ENCODE measurements at regions not wholly inside any gene's neighbourhood (a gene's known extent, or its start where the extent isn't known, plus 50 kb on each side); places are given as distances from the start of the nearest gene placed in this dataset.

DNA sequence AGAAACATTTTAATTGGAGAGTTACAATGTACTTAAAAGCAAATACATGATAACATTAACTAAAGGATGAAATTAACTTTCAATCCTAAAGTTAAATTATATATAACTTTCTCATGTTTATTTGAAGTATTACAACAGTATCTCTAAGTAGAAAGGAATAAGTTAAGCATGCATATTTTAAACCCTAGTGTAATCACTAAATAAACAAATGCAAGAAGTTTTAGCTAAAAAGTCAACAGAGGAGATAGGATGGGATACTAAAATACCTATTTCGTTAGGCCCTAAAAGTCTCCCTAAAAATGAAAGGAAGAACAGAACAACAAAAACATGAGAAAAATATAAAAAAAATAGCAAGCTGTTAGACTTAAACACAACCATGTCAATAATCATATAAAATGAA lies 361.3 kb upstream of the THBS1 start:
- in situ Hi-C loops (cut with HindIII; ENCODE audit: low pct_unique_long_range_greater_than_20kb, low sequenced_read_pairs) (no loop called here), intact Hi-C loops (cut with micrococcal nuclease; ENCODE audit: unreplicated experiment) (no loop called here)
- ChIA-PET CTCF (no interaction called here), POLR2A (no interaction called here)
- Histone ChIP-seq H3K4me1 (ENCODE audit: control insufficient read depth, insufficient read depth, low read length) (no peaks in the 10 kb centered on the region), H3K27ac (ENCODE audit: low read length) (no peak overlapping the region), H3K27me3 (ENCODE audit: control insufficient read depth, insufficient read depth, low read length) (no peaks in the 10 kb centered on the region), H3K9me3 (ENCODE audit: control insufficient read depth, insufficient read depth, low read depth, low read length) (no peaks in the 10 kb centered on the region; the same call in 1 of the 2 replicates), H3K36me3 (ENCODE audit: control insufficient read depth, insufficient read depth, low read length) (no peaks in the 10 kb centered on the region), H3K4me3 (ENCODE audit: low read depth in 2 of 2, low read length in 2 of 2) (no peak overlapping the region)
- TF ChIP-seq, protein P1, sequence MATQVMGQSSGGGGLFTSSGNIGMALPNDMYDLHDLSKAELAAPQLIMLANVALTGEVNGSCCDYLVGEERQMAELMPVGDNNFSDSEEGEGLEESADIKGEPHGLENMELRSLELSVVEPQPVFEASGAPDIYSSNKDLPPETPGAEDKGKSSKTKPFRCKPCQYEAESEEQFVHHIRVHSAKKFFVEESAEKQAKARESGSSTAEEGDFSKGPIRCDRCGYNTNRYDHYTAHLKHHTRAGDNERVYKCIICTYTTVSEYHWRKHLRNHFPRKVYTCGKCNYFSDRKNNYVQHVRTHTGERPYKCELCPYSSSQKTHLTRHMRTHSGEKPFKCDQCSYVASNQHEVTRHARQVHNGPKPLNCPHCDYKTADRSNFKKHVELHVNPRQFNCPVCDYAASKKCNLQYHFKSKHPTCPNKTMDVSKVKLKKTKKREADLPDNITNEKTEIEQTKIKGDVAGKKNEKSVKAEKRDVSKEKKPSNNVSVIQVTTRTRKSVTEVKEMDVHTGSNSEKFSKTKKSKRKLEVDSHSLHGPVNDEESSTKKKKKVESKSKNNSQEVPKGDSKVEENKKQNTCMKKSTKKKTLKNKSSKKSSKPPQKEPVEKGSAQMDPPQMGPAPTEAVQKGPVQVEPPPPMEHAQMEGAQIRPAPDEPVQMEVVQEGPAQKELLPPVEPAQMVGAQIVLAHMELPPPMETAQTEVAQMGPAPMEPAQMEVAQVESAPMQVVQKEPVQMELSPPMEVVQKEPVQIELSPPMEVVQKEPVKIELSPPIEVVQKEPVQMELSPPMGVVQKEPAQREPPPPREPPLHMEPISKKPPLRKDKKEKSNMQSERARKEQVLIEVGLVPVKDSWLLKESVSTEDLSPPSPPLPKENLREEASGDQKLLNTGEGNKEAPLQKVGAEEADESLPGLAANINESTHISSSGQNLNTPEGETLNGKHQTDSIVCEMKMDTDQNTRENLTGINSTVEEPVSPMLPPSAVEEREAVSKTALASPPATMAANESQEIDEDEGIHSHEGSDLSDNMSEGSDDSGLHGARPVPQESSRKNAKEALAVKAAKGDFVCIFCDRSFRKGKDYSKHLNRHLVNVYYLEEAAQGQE (IDR thresholded peaks at IDR 0.05; ENCODE audit: insufficient read depth in 1 of 2, low read depth in 2 of 2, low read length in 1 of 2), result no peak
- TF ChIP-seq SIN3A (IDR thresholded peaks at IDR 0.05; ENCODE audit: borderline replicate concordance, insufficient read depth, low read depth, low read length), result no peak
- TF ChIP-seq, protein P2, sequence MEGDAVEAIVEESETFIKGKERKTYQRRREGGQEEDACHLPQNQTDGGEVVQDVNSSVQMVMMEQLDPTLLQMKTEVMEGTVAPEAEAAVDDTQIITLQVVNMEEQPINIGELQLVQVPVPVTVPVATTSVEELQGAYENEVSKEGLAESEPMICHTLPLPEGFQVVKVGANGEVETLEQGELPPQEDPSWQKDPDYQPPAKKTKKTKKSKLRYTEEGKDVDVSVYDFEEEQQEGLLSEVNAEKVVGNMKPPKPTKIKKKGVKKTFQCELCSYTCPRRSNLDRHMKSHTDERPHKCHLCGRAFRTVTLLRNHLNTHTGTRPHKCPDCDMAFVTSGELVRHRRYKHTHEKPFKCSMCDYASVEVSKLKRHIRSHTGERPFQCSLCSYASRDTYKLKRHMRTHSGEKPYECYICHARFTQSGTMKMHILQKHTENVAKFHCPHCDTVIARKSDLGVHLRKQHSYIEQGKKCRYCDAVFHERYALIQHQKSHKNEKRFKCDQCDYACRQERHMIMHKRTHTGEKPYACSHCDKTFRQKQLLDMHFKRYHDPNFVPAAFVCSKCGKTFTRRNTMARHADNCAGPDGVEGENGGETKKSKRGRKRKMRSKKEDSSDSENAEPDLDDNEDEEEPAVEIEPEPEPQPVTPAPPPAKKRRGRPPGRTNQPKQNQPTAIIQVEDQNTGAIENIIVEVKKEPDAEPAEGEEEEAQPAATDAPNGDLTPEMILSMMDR (IDR thresholded peaks at IDR 0.05), result no peak
- TF ChIP-seq TCF7L2 (IDR thresholded peaks at IDR 0.05; ENCODE audit: low read depth, low read length), result no peak
- ATAC-seq, result no peak
- DNase-seq (ENCODE audit: low read depth, low spot score), result no peak
- no TSS peak for BruUV-seq (replicated peaks)

DNA sequence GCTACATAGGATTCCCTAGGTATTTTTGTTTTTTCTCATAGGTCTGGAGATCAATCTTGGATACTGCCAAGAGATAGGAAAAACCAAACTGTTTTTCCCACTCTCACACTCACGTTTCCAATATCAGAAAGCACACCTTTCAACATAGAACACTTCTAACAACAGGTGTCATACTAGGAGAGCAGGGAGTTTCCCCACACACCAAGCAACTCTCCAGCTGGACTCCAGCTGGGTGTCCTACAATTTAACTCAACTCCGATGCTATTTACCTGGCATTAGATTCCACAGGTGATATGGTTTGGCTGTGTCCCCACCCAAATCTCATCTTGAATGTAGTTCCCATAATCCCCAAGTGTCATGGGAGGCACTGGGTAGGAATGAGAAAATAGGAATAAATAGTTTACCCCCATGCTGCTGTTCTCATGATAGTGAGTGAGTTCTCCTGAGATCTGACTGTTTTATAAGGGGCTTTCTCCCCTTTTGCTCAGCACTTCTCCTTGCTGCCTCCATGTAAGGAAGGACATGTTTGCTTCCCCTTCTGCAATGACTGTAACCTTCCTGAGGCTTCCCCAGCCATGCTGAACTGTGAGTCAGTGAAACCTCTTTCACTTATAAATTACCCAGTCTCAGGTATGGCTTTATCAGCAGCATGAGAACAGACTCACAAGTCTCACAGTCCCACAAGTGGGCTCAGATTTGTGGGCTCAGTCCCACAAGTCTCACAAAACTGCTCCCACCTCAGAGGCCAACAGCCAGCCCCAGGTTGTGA lies 354.5 kb upstream of the THBS1 start:
- H3K27ac ChIP-seq (ENCODE audit: low read length), result no peak overlapping the region
- no peaks in the 10 kb centered on the region for H3K9me3 ChIP-seq (ENCODE audit: control insufficient read depth, insufficient read depth, low read depth, low read length)
- no peak for ATAC-seq
- H3K36me3 ChIP-seq (ENCODE audit: control insufficient read depth, insufficient read depth, low read length), result no peaks in the 10 kb centered on the region
- POLR2A ChIA-PET, result no interaction called here
- intact Hi-C loops (cut with micrococcal nuclease; ENCODE audit: unreplicated experiment), result no loop called here
- H3K4me1 ChIP-seq (ENCODE audit: control insufficient read depth, insufficient read depth, low read length), result no peaks in the 10 kb centered on the region
- no peak for TF ChIP-seq TCF7L2 (IDR thresholded peaks at IDR 0.05; ENCODE audit: low read depth, low read length)
- TF ChIP-seq, protein P2 (IDR thresholded peaks at IDR 0.05), result no peak
- no peak for TF ChIP-seq POLR2AphosphoS5 (IDR thresholded peaks at IDR 0.05; ENCODE audit: low read depth, low read length)
- TF ChIP-seq, protein P1 (IDR thresholded peaks at IDR 0.05; ENCODE audit: insufficient read depth in 1 of 2, low read depth in 2 of 2, low read length in 1 of 2), result no peak
- TF ChIP-seq SIN3A (IDR thresholded peaks at IDR 0.05; ENCODE audit: borderline replicate concordance, insufficient read depth, low read depth, low read length), result no peak
- DNase-seq (ENCODE audit: low read depth, low spot score), result no peak
- CTCF ChIA-PET, result no interaction called here
- in situ Hi-C loops (cut with HindIII; ENCODE audit: low pct_unique_long_range_greater_than_20kb, low sequenced_read_pairs), result no loop called here
- H3K27me3 ChIP-seq (ENCODE audit: control insufficient read depth, insufficient read depth, low read length), result no peaks in the 10 kb centered on the region
- no peak overlapping the region for H3K4me3 ChIP-seq (ENCODE audit: low read depth in 2 of 2, low read length in 2 of 2)
- no TSS peak for BruUV-seq (replicated peaks)

Measured in Panc1 (cell line).